ENCODE measurements at regions not wholly inside any gene's neighbourhood (a gene's known extent, or its start where the extent isn't known, plus 50 kb on each side); places are given as distances from the start of the nearest gene placed in this dataset.

GRCh38 chr5:77948476-77948875, 172.3 kb upstream of the TBCA start:
- no peak for DNase-seq (ENCODE audit: low read depth)

DNA sequence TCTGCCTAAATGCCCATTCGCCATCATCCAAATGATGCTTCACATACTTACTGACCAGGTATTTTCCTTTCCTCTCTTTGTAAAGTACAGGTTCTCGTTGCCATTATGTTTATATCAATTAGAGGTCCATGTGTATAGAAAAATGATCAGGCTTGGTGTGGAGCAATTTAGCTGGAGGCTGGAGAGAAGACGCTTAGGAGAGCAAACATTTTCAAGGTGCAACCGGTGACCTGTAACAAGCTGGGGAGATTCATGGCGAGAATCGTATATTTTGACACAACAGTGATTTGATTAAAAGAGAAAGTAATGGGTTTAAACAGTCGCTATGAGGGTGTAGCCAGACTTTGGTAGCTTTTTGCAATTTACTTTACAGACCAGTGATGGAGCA, 170.9 kb upstream of the TBCA start:
- DNase-seq (ENCODE audit: low read depth) = no peak

DNA sequence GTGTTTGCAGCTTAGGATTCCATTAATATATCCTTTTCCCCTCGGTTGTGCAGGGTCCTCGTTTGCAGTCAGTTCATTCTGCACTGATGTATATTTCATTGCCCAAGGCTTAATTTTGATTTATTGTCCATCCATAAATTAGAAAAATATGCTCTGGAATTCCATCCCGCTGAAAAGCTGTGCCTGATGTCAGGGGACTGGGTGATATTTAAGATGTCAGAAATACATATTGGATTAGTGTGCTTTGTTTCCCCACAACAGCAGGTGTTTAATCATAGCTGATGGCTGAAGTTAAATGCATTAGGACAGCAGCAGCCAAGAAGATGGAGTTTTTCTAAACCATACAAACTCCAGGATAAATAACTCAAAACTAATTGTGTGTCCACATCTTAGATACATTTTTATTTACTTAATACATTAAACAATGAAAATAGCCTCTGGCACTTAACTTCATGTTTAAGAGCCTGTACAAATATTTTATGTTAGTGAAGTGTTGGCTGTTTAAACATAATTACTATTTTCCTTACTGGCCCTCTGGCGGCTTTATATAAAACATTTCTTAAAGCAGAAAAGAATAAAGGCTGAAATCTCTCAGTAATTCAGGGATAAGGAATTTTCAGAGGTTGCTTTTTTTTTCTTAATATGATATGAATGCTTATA, 170.4 kb upstream of the TBCA start:
- peak; percentile 20 for DNase-seq (ENCODE audit: low read depth)

DNA sequence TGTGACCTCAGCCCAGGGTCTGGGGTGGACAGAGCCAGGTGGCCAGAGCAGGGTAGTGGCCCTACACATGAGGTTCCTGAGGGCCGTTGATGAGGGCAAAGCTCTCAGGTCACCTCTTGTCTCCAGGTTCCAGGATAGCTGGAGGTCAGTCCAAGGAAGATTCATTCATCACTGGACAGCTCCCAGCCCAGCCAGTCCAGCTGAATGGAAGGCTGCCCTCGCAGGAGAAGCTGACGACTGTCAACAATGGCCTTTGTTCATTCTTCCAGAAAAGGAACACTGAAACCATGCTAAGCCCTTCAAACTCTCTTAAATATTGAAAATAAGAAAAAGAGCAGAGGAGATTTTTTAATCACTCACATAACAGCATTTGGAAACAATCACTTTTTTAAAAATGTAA, 169.7 kb upstream of the TBCA start:
- no peak for DNase-seq (ENCODE audit: low read depth)

DNA sequence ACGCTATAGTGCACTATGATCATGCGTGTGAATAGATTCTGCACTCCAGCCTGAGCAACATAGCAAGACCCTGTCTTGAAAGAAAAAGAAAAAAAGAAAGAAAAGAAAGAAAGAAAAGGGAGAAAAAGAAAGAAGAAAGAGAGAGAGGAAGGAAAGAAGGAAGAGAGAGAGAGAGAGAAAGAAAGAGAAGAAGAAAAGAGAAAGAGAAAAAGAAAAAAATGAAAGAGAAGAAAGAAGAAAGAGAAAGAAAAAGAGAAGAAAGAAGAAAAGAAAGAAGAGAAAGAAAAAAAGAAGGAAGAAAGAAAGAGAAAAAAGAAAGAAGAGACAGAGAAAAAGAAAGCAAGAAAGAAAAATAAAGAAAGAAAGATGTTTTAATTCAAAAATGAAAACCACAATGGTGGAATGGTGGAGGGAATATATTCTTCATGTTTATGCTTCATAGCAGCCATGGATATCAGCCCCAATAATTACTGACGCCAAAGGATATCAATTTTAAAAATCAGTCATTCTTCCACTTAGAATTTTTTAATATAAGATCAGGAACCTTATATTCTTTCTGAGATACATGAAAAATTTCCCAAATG, 168.7 kb upstream of the TBCA start:
- no peak for DNase-seq (ENCODE audit: low read depth)

DNA sequence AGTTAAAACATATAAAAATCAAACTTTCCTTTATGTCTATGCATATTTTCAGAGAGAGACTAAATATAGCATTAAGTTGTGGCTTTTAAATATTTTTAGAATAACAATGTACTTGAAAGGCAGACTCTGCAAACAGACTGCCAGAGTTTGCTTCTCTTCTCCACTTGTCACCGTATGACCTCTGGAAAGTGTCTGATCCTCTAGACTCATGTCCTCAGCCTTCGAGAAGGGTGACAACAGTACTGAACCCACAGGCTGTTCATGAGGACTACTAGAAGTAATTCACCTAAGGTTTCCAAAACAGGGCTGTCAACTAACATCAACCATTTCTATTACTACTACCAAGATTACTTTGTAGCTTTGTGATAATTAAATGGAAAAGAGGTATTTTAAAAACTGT, 167.7 kb upstream of the TBCA start:
- DNase-seq (ENCODE audit: low read depth) = no peak

GRCh38 chr5:77942578-77943239, 166.6 kb upstream of the TBCA start:
- DNase-seq (ENCODE audit: low read depth) = no peak

- DNase-seq (ENCODE audit: low read depth) = no peak
Measured at GRCh38 chr5:77937015-77937908, 161.1 kb upstream of the TBCA start.

- no peak for DNase-seq (ENCODE audit: low read depth)
Measured at GRCh38 chr5:77936365-77936693, 160.2 kb upstream of the TBCA start.

GRCh38 chr5:77935506-77936364, 159.6 kb upstream of the TBCA start:
- DNase-seq (ENCODE audit: low read depth) = peak; percentile 19

- no peak for DNase-seq (ENCODE audit: low read depth)
Measured at GRCh38 chr5:77928776-77929300, 152.7 kb upstream of the TBCA start.

DNA sequence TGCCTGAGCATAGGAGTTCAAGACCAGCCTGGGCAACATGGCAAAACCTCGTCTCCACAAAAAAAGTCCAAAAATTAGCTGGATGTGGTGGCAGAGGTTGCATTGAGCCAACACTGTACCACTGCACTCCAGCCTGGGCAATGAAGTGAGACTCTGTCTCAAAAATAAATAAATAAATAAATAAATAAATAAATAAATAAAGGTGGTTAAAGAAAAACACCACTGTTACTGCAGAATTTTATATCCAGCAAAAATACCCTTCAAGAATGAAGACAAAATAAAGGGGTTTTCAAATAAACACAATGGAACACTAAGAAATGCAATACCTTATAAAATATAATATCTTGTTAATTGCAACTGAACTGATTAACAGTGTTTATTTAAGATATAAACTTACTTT, 150.2 kb upstream of the TBCA start:
- no peak for DNase-seq (ENCODE audit: low read depth)

GRCh38 chr5:77925503-77925902, 149.4 kb upstream of the TBCA start:
- no peak for DNase-seq (ENCODE audit: low read depth)

DNA sequence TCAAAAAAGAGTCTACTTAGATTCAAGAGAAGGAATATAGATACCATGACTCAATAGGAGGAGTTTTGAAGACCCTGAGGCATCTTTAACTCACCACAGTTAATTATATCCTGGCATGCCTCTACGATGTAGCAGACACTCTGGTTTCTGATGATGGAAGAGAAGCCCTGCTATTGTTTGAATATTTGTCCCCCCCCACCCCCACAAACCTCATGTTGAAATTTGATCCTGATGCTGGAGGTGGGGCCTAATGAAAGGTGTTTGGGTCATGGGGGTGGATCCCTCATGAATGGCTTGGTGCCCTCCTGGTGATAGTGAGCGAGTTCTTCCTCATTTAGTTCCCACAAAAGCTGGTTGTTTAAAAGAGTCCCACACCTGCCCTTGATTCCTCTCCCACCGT, 147.9 kb upstream of the TBCA start:
- peak; percentile 51 for DNase-seq (ENCODE audit: low read depth)

DNA sequence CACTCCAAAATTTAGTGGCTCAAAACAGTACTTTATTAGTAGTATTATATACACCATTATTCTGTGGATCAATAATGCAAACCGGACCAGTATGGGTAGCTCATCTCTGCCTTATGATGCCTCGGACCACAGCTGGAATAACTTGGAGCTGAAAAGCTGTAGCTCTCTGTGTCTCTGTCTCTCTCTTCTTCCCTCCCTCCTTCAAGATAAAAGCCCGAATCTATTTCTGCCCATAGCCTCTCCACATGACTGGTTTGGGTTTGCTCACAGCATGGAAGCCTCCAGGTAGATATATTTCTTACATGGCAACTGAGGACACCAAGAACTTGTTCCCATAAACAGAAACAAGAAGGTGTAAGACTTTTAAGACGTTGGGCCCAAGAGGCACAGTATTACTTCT, 147.5 kb upstream of the TBCA start:
- no peak for DNase-seq (ENCODE audit: low read depth)

- peak; percentile 3 for DNase-seq (ENCODE audit: low read depth)
Measured at GRCh38 chr5:77921094-77921768, 145.1 kb upstream of the TBCA start.

DNA sequence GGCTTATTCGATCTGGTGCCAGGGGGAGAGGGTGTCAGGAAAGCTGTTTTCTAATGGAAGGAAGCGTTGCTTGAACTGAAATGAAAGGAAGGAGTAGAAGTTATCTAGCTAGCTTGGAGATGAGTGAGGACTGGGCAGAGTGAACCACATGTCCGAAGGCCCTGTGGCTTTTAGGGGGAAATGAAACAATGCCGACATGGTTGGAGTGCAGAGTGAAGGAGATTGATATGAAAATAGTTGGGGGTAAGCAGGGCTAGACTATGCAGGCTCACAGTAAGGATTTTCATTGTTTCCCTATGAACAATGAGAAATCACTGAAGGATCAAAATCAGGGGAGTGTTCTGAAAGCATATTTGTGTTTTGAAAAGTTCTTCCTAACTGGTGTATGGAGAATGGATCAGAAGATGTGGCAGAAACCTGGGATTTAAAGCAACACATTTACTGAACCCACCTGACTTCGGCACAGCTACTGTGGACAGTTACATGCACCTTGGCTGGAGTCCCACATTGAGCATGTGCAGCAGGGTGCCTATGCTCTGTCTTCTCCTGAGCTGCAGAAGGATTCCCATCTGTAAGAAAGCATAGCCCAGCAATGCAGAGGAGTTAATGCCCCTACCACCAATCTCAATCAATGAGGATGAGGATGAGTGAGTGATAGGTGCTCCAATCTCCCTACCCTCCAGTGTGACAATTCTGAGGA, 144.4 kb upstream of the TBCA start:
- DNase-seq (ENCODE audit: low read depth) = no peak

DNA sequence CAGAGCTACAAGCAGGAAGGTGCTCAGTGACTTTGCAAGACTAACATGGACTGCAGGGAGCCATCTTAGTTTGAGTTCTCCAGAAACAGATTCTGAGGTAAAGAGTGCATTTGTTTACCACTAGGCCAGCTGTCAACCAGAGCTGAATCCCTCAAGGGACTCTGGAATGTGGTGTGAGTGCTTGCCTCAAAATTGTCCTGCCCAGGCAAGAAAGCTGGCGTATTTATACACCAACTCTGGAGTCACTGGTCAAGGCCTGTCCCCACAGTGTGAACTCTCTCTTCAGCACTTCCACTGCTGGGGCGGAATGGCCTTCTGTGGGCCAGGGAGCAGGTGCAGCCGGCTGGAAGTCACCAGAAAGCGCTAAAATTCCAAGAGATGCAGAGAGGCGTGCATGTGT, 139.2 kb upstream of the TBCA start:
- DNase-seq (ENCODE audit: low read depth) = no peak

DNA sequence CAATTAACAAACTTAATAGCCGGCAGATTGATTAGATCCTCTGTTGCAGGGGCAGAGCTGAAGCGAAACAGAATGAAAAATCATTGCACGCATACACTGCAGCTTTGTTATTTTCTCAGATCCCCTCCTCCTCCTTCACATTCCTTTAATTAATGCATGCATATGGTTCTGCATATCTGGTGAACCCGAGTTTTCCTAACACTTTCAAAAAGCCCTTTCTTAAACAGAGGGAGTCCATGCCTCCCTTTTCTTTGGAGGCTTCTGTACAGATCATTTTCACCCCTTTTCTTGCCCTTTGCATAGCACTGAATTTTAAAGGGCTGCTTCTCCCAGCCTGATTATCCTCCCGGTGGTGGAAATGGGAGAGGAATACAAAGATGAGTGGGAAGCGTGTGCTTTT, 136.6 kb upstream of the TBCA start:
- no peak for DNase-seq (ENCODE audit: low read depth)

- no peak for DNase-seq (ENCODE audit: low read depth)
Measured at GRCh38 chr5:77910602-77911188, 134.6 kb upstream of the TBCA start.
